HL-60/S4 (cell line): ENCODE measurements at regions not wholly inside any gene's neighbourhood (a gene's known extent, or its start where the extent isn't known, plus 50 kb on each side); places are given as distances from the start of the nearest gene placed in this dataset.

Source experiments
- in situ Hi-C: fragments of 300-500 bp; cut with MboI; formaldehyde crosslinking; loops from 2 replicates; pipeline ENCODE4 v1.14.3; 2022; ENCODE audit warnings: low sequenced_read_pairs

- in situ Hi-C loops = no loop called here
Observed at GRCh38 chr2:41621095-41621494, 426.7 kb upstream of the PKDCC start.

- in situ Hi-C loops = no loop called here
Observed at GRCh38 chr2:41621563-41621962, 426.3 kb upstream of the PKDCC start.

GRCh38 chr2:41622301-41622700, 425.5 kb upstream of the PKDCC start:
- in situ Hi-C loops = no loop called here

GRCh38 chr2:41626936-41627335, 420.9 kb upstream of the PKDCC start:
- in situ Hi-C loops = no loop called here

- in situ Hi-C loops = no loop called here
Observed at GRCh38 chr2:41634686-41635085, 413.1 kb upstream of the PKDCC start.

- in situ Hi-C loops = no loop called here
Observed at GRCh38 chr2:41644936-41645335, 402.9 kb upstream of the PKDCC start.

GRCh38 chr2:41647468-41648050, 400.3 kb upstream of the PKDCC start:
- in situ Hi-C loops = no loop called here

GRCh38 chr2:41657226-41657625, 390.6 kb upstream of the PKDCC start:
- in situ Hi-C loops = no loop called here

GRCh38 chr2:41659758-41660157, 388.1 kb upstream of the PKDCC start:
- in situ Hi-C loops = no loop called here

GRCh38 chr2:41662461-41662860, 385.4 kb upstream of the PKDCC start:
- in situ Hi-C loops = no loop called here

- in situ Hi-C loops = no loop called here
Observed at GRCh38 chr2:41663056-41663455, 384.8 kb upstream of the PKDCC start.

GRCh38 chr2:41668529-41668928, 379.3 kb upstream of the PKDCC start:
- in situ Hi-C loops = no loop called here

- in situ Hi-C loops = no loop called here
Observed at GRCh38 chr2:41678639-41679038, 369.2 kb upstream of the PKDCC start.

- in situ Hi-C loops = no loop called here
Observed at GRCh38 chr2:41686156-41686555, 361.7 kb upstream of the PKDCC start.

GRCh38 chr2:41691561-41691960, 356.3 kb upstream of the PKDCC start:
- in situ Hi-C loops = no loop called here

- in situ Hi-C loops = no loop called here
Observed at GRCh38 chr2:41694536-41695049, 353.2 kb upstream of the PKDCC start.

GRCh38 chr2:41695198-41696113, 352.4 kb upstream of the PKDCC start:
- in situ Hi-C loops = no loop called here

- in situ Hi-C loops = no loop called here
Observed at GRCh38 chr2:41697389-41697788, 350.4 kb upstream of the PKDCC start.

- in situ Hi-C loops = no loop called here
Observed at GRCh38 chr2:41698678-41699422, 349.0 kb upstream of the PKDCC start.

- in situ Hi-C loops = no loop called here
Observed at GRCh38 chr2:41701231-41701630, 346.6 kb upstream of the PKDCC start.

GRCh38 chr2:41703123-41703522, 344.7 kb upstream of the PKDCC start:
- in situ Hi-C loops = no loop called here
